ACHN (cell line): ENCODE measurements at regions not wholly inside any gene's neighbourhood (a gene's known extent, or its start where the extent isn't known, plus 50 kb on each side); places are given as distances from the start of the nearest gene placed in this dataset.
A peak's percentile ranks its signal among the peaks of the same experiment; 100 is the strongest.

Experiments used
- DNase-seq: peaks from one replicate; pipeline ENCODE4 v3.0.0-alpha.2; 2015
- in situ Hi-C: cut with HindIII; loops from 2 replicates; pipeline ENCODE4 v1.10.0; 2017; ENCODE audit warnings: low sequenced_read_pairs, low pct_ligation_motif_present, low pct_unique_long_range_greater_than_20kb

GRCh38 chr14:44180975-44181374, 326.1 kb downstream of the FSCB start:
- in situ Hi-C loops: no loop called here
- DNase-seq: no peak

- in situ Hi-C loops: no loop called here
- no peak for DNase-seq
These were observed 336.5 kb downstream of the FSCB start for GRCh38 chr14:44170556-44170955.

GRCh38 chr14:44170101-44170500, 337.0 kb downstream of the FSCB start:
- in situ Hi-C loops: no loop called here
- DNase-seq: no peak

GRCh38 chr14:44168566-44168965, 338.5 kb downstream of the FSCB start:
- in situ Hi-C loops: no loop called here
- no peak for DNase-seq

- DNase-seq: no peak
- in situ Hi-C loops: no loop called here
These were observed 340.5 kb downstream of the FSCB start for GRCh38 chr14:44166611-44167010.

- no peak for DNase-seq
- in situ Hi-C loops: no loop called here
These were observed 341.1 kb downstream of the FSCB start for GRCh38 chr14:44165936-44166335.

- in situ Hi-C loops: no loop called here
- no peak for DNase-seq
These were observed 341.8 kb downstream of the FSCB start for GRCh38 chr14:44165286-44165685.

- in situ Hi-C loops: no loop called here
- no peak for DNase-seq
These were observed 343.1 kb downstream of the FSCB start for GRCh38 chr14:44163946-44164345.

GRCh38 chr14:44162197-44162596, 344.9 kb downstream of the FSCB start:
- no peak for DNase-seq
- in situ Hi-C loops: no loop called here

- no peak for DNase-seq
- in situ Hi-C loops: no loop called here
These were observed 352.2 kb downstream of the FSCB start for GRCh38 chr14:44154874-44155273.

GRCh38 chr14:44154446-44154845, 352.6 kb downstream of the FSCB start:
- in situ Hi-C loops: no loop called here
- no peak for DNase-seq

- in situ Hi-C loops: no loop called here
- no peak for DNase-seq
These were observed 355.8 kb downstream of the FSCB start for GRCh38 chr14:44151130-44151820.

- peak; percentile 50 for DNase-seq
- in situ Hi-C loops: no loop called here
These were observed 357.5 kb downstream of the FSCB start for GRCh38 chr14:44149597-44149996.

GRCh38 chr14:44142006-44142405, 365.1 kb downstream of the FSCB start:
- in situ Hi-C loops: no loop called here
- DNase-seq: no peak

- in situ Hi-C loops: no loop called here
- DNase-seq: no peak
These were observed 371.1 kb downstream of the FSCB start for GRCh38 chr14:44135972-44136371.

- DNase-seq: no peak
- in situ Hi-C loops: no loop called here
These were observed 375.2 kb downstream of the FSCB start for GRCh38 chr14:44131861-44132260.

- in situ Hi-C loops: no loop called here
- DNase-seq: no peak
These were observed 393.0 kb downstream of the FSCB start for GRCh38 chr14:44113769-44114730.

- peak; percentile 10 for DNase-seq
- in situ Hi-C loops: no loop called here
These were observed 394.2 kb downstream of the FSCB start for GRCh38 chr14:44112774-44113460.

GRCh38 chr14:44109036-44109435, 398.0 kb downstream of the FSCB start:
- in situ Hi-C loops: no loop called here
- DNase-seq: no peak
